ENCODE measurements at regions not wholly inside any gene's neighbourhood (a gene's known extent, or its start where the extent isn't known, plus 50 kb on each side); places are given as distances from the start of the nearest gene placed in this dataset.
"Not testable (repeated sequence)": the region's sequence is repeated elsewhere in the genome, so short reads cannot be mapped to it uniquely, and the experiment has no call there.

DNA sequence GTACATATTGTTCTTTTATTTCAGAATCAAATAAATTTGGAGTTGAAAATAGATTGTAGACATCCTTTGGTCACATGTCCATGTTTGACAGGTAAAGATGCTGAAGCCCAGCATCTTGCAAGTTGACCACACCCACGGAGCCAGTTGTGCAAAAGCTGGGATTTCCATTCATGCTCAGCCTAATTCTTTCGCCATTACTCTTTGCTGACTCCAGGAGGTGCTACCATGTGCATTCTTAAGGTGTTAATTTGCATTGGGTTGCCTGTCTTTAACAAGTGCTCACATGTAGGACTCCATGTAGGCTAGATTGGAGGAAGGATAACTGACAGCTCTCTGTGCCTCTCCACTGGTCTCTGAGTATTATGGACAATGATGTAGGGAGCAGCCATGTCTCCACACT lies 660.7 kb downstream of the LMO4 start:
- WGBS, 2 experiments (ENCODE audit: insufficient coverage in 1 of 2, insufficient read length in 1 of 2) = 90 to 100% methylated on average over 1 to 2 of the region's 2 CpGs
- H3K36me3 ChIP-seq (ENCODE audit: control insufficient read depth, insufficient read depth, low read length) = no peaks in the 10 kb centered on the region
- no peak overlapping the region for H3K4me3 ChIP-seq (ENCODE audit: low read length)
- DNase-seq = no peak
- Mint-ChIP-seq H3K27ac (no peak overlapping the region), H3K36me3 (ENCODE audit: low read depth) (no peaks in the 10 kb centered on the region), H3K9me3 (no peaks in the 10 kb centered on the region), H3K27me3 (ENCODE audit: insufficient read depth) (no peaks in the 10 kb centered on the region), H3K4me1 (no peaks in the 10 kb centered on the region), H3K4me3 (no peak overlapping the region)
- no peaks in the 10 kb centered on the region for H3K4me1 ChIP-seq (ENCODE audit: control insufficient read depth, insufficient read depth, low read length)
- H3K27me3 ChIP-seq (ENCODE audit: control insufficient read depth, insufficient read depth, low read length, poor library complexity, severe bottlenecking) = no peaks in the 10 kb centered on the region
- TF ChIP-seq, protein P1, sequence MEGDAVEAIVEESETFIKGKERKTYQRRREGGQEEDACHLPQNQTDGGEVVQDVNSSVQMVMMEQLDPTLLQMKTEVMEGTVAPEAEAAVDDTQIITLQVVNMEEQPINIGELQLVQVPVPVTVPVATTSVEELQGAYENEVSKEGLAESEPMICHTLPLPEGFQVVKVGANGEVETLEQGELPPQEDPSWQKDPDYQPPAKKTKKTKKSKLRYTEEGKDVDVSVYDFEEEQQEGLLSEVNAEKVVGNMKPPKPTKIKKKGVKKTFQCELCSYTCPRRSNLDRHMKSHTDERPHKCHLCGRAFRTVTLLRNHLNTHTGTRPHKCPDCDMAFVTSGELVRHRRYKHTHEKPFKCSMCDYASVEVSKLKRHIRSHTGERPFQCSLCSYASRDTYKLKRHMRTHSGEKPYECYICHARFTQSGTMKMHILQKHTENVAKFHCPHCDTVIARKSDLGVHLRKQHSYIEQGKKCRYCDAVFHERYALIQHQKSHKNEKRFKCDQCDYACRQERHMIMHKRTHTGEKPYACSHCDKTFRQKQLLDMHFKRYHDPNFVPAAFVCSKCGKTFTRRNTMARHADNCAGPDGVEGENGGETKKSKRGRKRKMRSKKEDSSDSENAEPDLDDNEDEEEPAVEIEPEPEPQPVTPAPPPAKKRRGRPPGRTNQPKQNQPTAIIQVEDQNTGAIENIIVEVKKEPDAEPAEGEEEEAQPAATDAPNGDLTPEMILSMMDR (conservative IDR thresholded peaks at IDR 0.05) = peak; percentile 36
- H3K9ac ChIP-seq (ENCODE audit: extremely low read depth, low read length, poor library complexity, severe bottlenecking) = no peak overlapping the region
- H3K27ac ChIP-seq (ENCODE audit: low read depth, low read length) = no peak overlapping the region
- no peaks in the 10 kb centered on the region for H3K9me3 ChIP-seq (ENCODE audit: control insufficient read depth, low read length)

DNA sequence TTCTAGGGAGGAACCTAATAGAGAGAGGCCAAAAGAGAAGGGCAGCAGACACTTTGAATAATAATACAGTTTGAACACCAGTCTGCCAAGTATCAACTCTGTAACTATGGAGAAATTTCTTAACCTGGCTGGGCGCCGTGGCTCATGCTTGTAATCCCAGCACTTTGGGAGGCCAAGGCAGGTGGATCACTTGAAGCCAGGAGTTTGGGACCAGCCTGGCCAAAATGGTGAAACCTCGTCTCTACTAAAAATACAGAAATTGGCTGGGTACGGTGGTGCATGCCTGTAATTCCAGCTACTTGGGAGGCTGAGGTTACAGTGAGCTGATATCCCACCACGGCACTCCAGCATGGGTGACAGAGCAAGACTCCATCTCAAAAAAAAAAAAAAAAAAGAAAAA lies 663.9 kb downstream of the LMO4 start:
- H3K4me3 ChIP-seq (ENCODE audit: low read length); H3K36me3 ChIP-seq (ENCODE audit: control insufficient read depth, insufficient read depth, low read length); H3K27me3 ChIP-seq (ENCODE audit: control insufficient read depth, insufficient read depth, low read length, poor library complexity, severe bottlenecking); H3K9ac ChIP-seq (ENCODE audit: extremely low read depth, low read length, poor library complexity, severe bottlenecking); H3K27me3 Mint-ChIP-seq (ENCODE audit: insufficient read depth); H3K4me3 Mint-ChIP-seq; DNase-seq; H3K4me1 ChIP-seq (ENCODE audit: control insufficient read depth, insufficient read depth, low read length); H3K27ac ChIP-seq (ENCODE audit: low read depth, low read length); H3K4me1 Mint-ChIP-seq; H3K9me3 Mint-ChIP-seq; H3K9me3 ChIP-seq (ENCODE audit: control insufficient read depth, low read length); H3K36me3 Mint-ChIP-seq (ENCODE audit: low read depth); H3K27ac Mint-ChIP-seq: not testable (repeated sequence)
- WGBS, 2 experiments (ENCODE audit: insufficient coverage in 1 of 2, insufficient read length in 1 of 2) = 90 to 96% methylated on average over 5 of the region's 5 CpGs

DNA sequence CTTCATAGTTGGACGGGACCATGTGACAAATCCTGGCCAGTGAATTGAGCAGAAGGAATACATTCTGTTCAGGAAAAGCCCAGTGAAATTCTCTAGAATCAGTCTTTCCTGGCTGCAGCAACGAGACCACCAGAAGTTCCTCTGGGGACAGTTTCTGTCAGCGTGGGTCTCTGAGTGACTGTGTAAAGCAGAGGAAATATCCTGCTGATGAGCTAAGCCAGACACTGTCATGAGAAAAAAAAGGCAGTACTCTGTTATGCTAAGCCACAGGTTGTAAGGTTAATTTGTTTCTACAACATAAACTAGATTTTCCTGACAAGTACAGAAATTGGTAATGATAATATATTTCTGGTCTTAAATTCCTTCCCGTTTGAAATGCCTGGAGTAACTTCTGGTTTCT lies 664.4 kb downstream of the LMO4 start:
- no peak for DNase-seq
- H3K4me1 Mint-ChIP-seq = no peaks in the 10 kb centered on the region
- H3K9me3 ChIP-seq (ENCODE audit: control insufficient read depth, low read length) = no peaks in the 10 kb centered on the region
- no peaks in the 10 kb centered on the region for H3K27me3 Mint-ChIP-seq (ENCODE audit: insufficient read depth)
- 87 to 91% methylated on average over 3 to 4 of the region's 4 CpGs for WGBS, 2 experiments (ENCODE audit: insufficient coverage in 1 of 2, insufficient read length in 1 of 2)
- H3K27ac Mint-ChIP-seq = no peak overlapping the region
- no peaks in the 10 kb centered on the region for H3K36me3 ChIP-seq (ENCODE audit: control insufficient read depth, insufficient read depth, low read length)
- H3K36me3 Mint-ChIP-seq (ENCODE audit: low read depth) = no peaks in the 10 kb centered on the region
- H3K27me3 ChIP-seq (ENCODE audit: control insufficient read depth, insufficient read depth, low read length, poor library complexity, severe bottlenecking) = no peaks in the 10 kb centered on the region
- no peak overlapping the region for H3K9ac ChIP-seq (ENCODE audit: extremely low read depth, low read length, poor library complexity, severe bottlenecking)
- H3K9me3 Mint-ChIP-seq = no peaks in the 10 kb centered on the region
- TF ChIP-seq, protein P1 (conservative IDR thresholded peaks at IDR 0.05) = no peak
- H3K27ac ChIP-seq (ENCODE audit: low read depth, low read length) = no peak overlapping the region
- H3K4me1 ChIP-seq (ENCODE audit: control insufficient read depth, insufficient read depth, low read length) = no peaks in the 10 kb centered on the region
- H3K4me3 Mint-ChIP-seq = no peak overlapping the region
- no peak overlapping the region for H3K4me3 ChIP-seq (ENCODE audit: low read length)

DNA sequence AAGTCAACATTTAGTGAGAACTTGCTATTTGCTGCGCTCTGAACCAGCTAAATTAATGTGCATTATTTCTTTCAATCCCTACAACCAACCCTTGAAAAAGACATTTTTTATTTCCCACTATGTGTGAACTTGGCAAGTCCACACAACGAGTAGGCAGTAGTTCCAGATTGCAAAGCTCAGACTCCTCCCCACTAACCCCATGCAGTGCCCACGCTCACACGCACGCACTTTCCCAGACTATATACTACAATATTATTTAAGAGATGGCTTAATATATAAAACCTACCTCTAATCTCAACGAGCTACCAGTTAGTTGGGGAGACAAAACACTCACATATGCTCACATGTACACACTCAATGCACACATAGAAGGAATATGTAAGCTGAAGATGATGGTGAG lies 671.2 kb downstream of the LMO4 start:
- Mint-ChIP-seq H3K36me3 (ENCODE audit: low read depth) (no peaks in the 10 kb centered on the region), H3K27ac (no peak overlapping the region), H3K9me3 (no peaks in the 10 kb centered on the region), H3K4me3 (no peak overlapping the region), H3K4me1 (no peaks in the 10 kb centered on the region), H3K27me3 (ENCODE audit: insufficient read depth) (no peaks in the 10 kb centered on the region)
- Histone ChIP-seq H3K27ac (ENCODE audit: low read depth, low read length) (no peak overlapping the region), H3K36me3 (ENCODE audit: control insufficient read depth, insufficient read depth, low read length) (no peaks in the 10 kb centered on the region), H3K4me3 (ENCODE audit: low read length) (no peak overlapping the region), H3K9me3 (ENCODE audit: control insufficient read depth, low read length) (no peaks in the 10 kb centered on the region), H3K4me1 (ENCODE audit: control insufficient read depth, insufficient read depth, low read length) (no peaks in the 10 kb centered on the region), H3K27me3 (ENCODE audit: control insufficient read depth, insufficient read depth, low read length, poor library complexity, severe bottlenecking) (no peaks in the 10 kb centered on the region), H3K9ac (ENCODE audit: extremely low read depth, low read length, poor library complexity, severe bottlenecking) (no peak overlapping the region)
- TF ChIP-seq, protein P1 (conservative IDR thresholded peaks at IDR 0.05) = no peak
- WGBS, 2 experiments (ENCODE audit: insufficient coverage in 1 of 2, insufficient read length in 1 of 2) = 95 to 100% methylated on average over 1 to 4 of the region's 6 CpGs
- no peak for DNase-seq
